ENCODE measurements at regions not wholly inside any gene's neighbourhood (a gene's known extent, or its start where the extent isn't known, plus 50 kb on each side); places are given as distances from the start of the nearest gene placed in this dataset.

- no peak for DNase-seq (ENCODE audit: low read depth in 2 of 2)
Measured at GRCh38 chr1:55724551-55725325, 509.6 kb upstream of the USP24 start.

GRCh38 chr1:55723001-55723400 lies 507.8 kb upstream of the USP24 start:
- no peak for DNase-seq (ENCODE audit: low read depth in 2 of 2)

GRCh38 chr1:55720261-55720660 lies 505.1 kb upstream of the USP24 start:
- no peak for DNase-seq (ENCODE audit: low read depth in 2 of 2)

- peak in 1 of 2 donors; percentile 50 for DNase-seq (ENCODE audit: low read depth in 2 of 2)
Measured at GRCh38 chr1:55718758-55719671, 503.9 kb upstream of the USP24 start.

GRCh38 chr1:55717111-55717510 lies 501.9 kb upstream of the USP24 start:
- DNase-seq (ENCODE audit: low read depth in 2 of 2): no peak

GRCh38 chr1:55716610-55717009 lies 501.4 kb upstream of the USP24 start:
- DNase-seq (ENCODE audit: low read depth in 2 of 2): no peak

GRCh38 chr1:55716151-55716550 lies 501.0 kb upstream of the USP24 start:
- DNase-seq (ENCODE audit: low read depth in 2 of 2): no peak

GRCh38 chr1:55714230-55714629 lies 499.1 kb upstream of the USP24 start:
- DNase-seq (ENCODE audit: low read depth in 2 of 2): no peak

- no peak for DNase-seq (ENCODE audit: low read depth in 2 of 2)
Measured at GRCh38 chr1:55713516-55713915, 498.4 kb upstream of the USP24 start.

- DNase-seq (ENCODE audit: low read depth in 2 of 2): no peak
Measured at GRCh38 chr1:55712148-55712547, 497.0 kb upstream of the USP24 start.

GRCh38 chr1:55708781-55709180 lies 493.6 kb upstream of the USP24 start:
- no peak for DNase-seq (ENCODE audit: low read depth in 2 of 2)

- DNase-seq (ENCODE audit: low read depth in 2 of 2): no peak
Measured at GRCh38 chr1:55707846-55708245, 492.7 kb upstream of the USP24 start.

- no peak for DNase-seq (ENCODE audit: low read depth in 2 of 2)
Measured at GRCh38 chr1:55707196-55707595, 492.0 kb upstream of the USP24 start.

GRCh38 chr1:55706397-55706796 lies 491.2 kb upstream of the USP24 start:
- no peak for DNase-seq (ENCODE audit: low read depth in 2 of 2)

- DNase-seq (ENCODE audit: low read depth in 2 of 2): no peak
Measured at GRCh38 chr1:55703726-55704363, 488.7 kb upstream of the USP24 start.

- DNase-seq (ENCODE audit: low read depth in 2 of 2): peak; percentile 56 to 69
Measured at GRCh38 chr1:55702064-55702463, 486.9 kb upstream of the USP24 start.

- DNase-seq (ENCODE audit: low read depth in 2 of 2): no peak
Measured at GRCh38 chr1:55700359-55701130, 485.4 kb upstream of the USP24 start.

GRCh38 chr1:55699228-55699627 lies 484.1 kb upstream of the USP24 start:
- DNase-seq (ENCODE audit: low read depth in 2 of 2): no peak

- DNase-seq (ENCODE audit: low read depth in 2 of 2): no peak
Measured at GRCh38 chr1:55697997-55698535, 482.9 kb upstream of the USP24 start.

- DNase-seq (ENCODE audit: low read depth in 2 of 2): no peak
Measured at GRCh38 chr1:55696891-55697290, 481.7 kb upstream of the USP24 start.

GRCh38 chr1:55696181-55696754 lies 481.1 kb upstream of the USP24 start:
- peak; percentile 8 to 40 for DNase-seq (ENCODE audit: low read depth in 2 of 2)
